IMR-90 (cell line): ENCODE measurements at regions not wholly inside any gene's neighbourhood (a gene's known extent, or its start where the extent isn't known, plus 50 kb on each side); places are given as distances from the start of the nearest gene placed in this dataset.

Experiments
- CEBPB ChIP-seq: IDR thresholded peaks from 2 replicates; pipeline ENCODE4 v1.6.1; 2012; ENCODE audit warnings: low read depth, low read length, improper control_type of control experiment
- CTCF ChIP-seq: conservative IDR thresholded peaks from 2 replicates; pipeline ENCODE4 v1.5.1; 2012; ENCODE audit warnings: mild to moderate bottlenecking, low read depth, low read length, improper control_type of control experiment
- ELK1 ChIP-seq: fragments of 150-350 bp; IDR thresholded peaks from 2 replicates; pipeline ENCODE4 v1.6.1; 2016; ENCODE audit warnings: low read depth, mild to moderate bottlenecking, low read length, moderate library complexity, borderline replicate concordance
- FOS ChIP-seq: fragments of 150-350 bp; IDR thresholded peaks from 2 replicates; pipeline ENCODE4 v1.6.1; 2016; ENCODE audit warnings: low read depth, low read length
- MAZ ChIP-seq: IDR thresholded peaks from 2 replicates; pipeline ENCODE4 v1.6.1; 2012; ENCODE audit warnings: low read depth, mild to moderate bottlenecking, low read length, improper control_type of control experiment, moderate library complexity, borderline replicate concordance
- MXI1 ChIP-seq: IDR thresholded peaks from 2 replicates; pipeline ENCODE4 v1.6.1; 2012; ENCODE audit warnings: low read depth, mild to moderate bottlenecking, low read length, moderate library complexity, borderline replicate concordance
- POLR2A ChIP-seq: IDR thresholded peaks from 2 replicates; pipeline ENCODE4 v1.6.1; 2012; ENCODE audit warnings: mild to moderate bottlenecking, low read depth, low read length
- RCOR1 ChIP-seq: IDR thresholded peaks from 2 replicates; pipeline ENCODE4 v1.6.1; 2012; ENCODE audit warnings: mild to moderate bottlenecking, low read length, improper control_type of control experiment; ENCODE audit not compliant: insufficient replicate concordance
- SMC3 ChIP-seq: fragments of 150-350 bp; IDR thresholded peaks from 2 replicates; pipeline ENCODE4 v1.6.1; 2016; ENCODE audit warnings: low read depth, mild to moderate bottlenecking, antibody characterized with exemption, low read length, moderate library complexity

- TF ChIP-seq MAZ: no peak
- TF ChIP-seq CTCF: no peak
- no peak for TF ChIP-seq CEBPB
- TF ChIP-seq RCOR1: no peak
- no peak for TF ChIP-seq POLR2A
- no peak for TF ChIP-seq FOS
- TF ChIP-seq MXI1: no peak
- no peak for TF ChIP-seq SMC3
- no peak for TF ChIP-seq ELK1
These were observed 81.7 kb upstream of the DUSP10 start for GRCh38 chr1:221823561-221823960.
